HCT116 (cell line): ENCODE measurements at regions not wholly inside any gene's neighbourhood (a gene's known extent, or its start where the extent isn't known, plus 50 kb on each side); places are given as distances from the start of the nearest gene placed in this dataset.

Source experiments
- ATAC-seq: fragments of 200-7000 bp; cut with Tn5 transposase; 2 replicates; pipeline ENCODE4 v1.9.1; 2020; ENCODE audit warnings: mild to moderate bottlenecking, moderate library complexity
- BruUV-seq: library from RNA; stranded (reverse); fragments of 400-500 nt; replicated peaks from 2 replicates; lab custom pipeline; 2021; lab: Mats Ljungman, UMichigan
- CTCF ChIA-PET: fragments of 300-600 bp; sonication (Branson Sonifier 250); formaldehyde crosslinking; loops from one replicate; lab custom pipeline; 2021; ENCODE audit warnings: antibody characterized with exemption; lab: Charles Lee
- POLR2A ChIA-PET: fragments of 300-600, 350-600 bp; sonication (Branson Sonifier 250); formaldehyde crosslinking; loops from one replicate; lab custom pipeline; 2021; ENCODE audit warnings: antibody characterized with exemption; lab: Charles Lee
- RAD21 ChIA-PET, 2 experiments: fragments of 300-600 bp; sonication (Branson Sonifier 250); formaldehyde crosslinking; loops; one replicate each; lab custom pipeline; 2023; ENCODE audit warnings: low total read pairs in 2 of 2; ENCODE audit not compliant: uncharacterized antibody in 2 of 2, unreplicated experiment in 2 of 2, low non-redundant PET in 1 of 2; lab: Charles Lee
- DNase-seq: peaks from one replicate; pipeline ENCODE4 v3.0.0-alpha.2; 2010; ENCODE audit warnings: low read depth, low spot score
- H2AFZ ChIP-seq: fragments of 200-600 bp; shearing (Covaris generic), sonication (generic); 2 replicates; pipeline ENCODE4 v1.6.1; 2017; ENCODE audit warnings: low read depth, mixed run types, mixed read lengths, antibody characterized with exemption, low read length; ENCODE audit not compliant: poor library complexity, severe bottlenecking
- H3K27ac ChIP-seq: 2 replicates; pipeline ENCODE4 v1.5.1; 2012; ENCODE audit warnings: low read depth, low read length
- H3K27me3 ChIP-seq: fragments of 200-600 bp; sonication (generic); 2 replicates; pipeline ENCODE4 v1.6.1; 2016; ENCODE audit warnings: mixed run types, low read length, mixed read lengths; ENCODE audit not compliant: insufficient read depth
- H3K36me3 ChIP-seq, 2 experiments: fragments of 200-500 bp in 1 of 2; fragments of 200-600 bp in 1 of 2; sonication (Bioruptor generic) in 1 of 2; sonication (generic) in 1 of 2; 2 replicates each; pipeline versions ENCODE4 v1.5.1 to v1.6.1; 2014 to 2016; ENCODE audit warnings: low read length in 2 of 2, inconsistent platforms in 1 of 2, mixed read lengths in 1 of 2, mixed run types in 1 of 2; ENCODE audit not compliant: insufficient read depth in 2 of 2, control insufficient read depth in 1 of 2
- H3K4me1 ChIP-seq, 2 experiments: fragments of 200-600 bp in 1 of 2; sonication (generic) in 1 of 2; 2 replicates each; pipeline versions ENCODE4 v1.5.1 to v1.6.1; 2012 to 2017; ENCODE audit warnings: low read length in 2 of 2, inconsistent platforms in 1 of 2, mild to moderate bottlenecking in 1 of 2, mixed read lengths in 1 of 2, mixed run types in 1 of 2, moderate library complexity in 1 of 2; ENCODE audit not compliant: insufficient read depth in 2 of 2, control insufficient read depth in 1 of 2
- H3K4me2 ChIP-seq: fragments of 200-600 bp; sonication (generic); 2 replicates; pipeline ENCODE4 v1.6.1; 2017; ENCODE audit warnings: mixed run types, low read length, mixed read lengths
- H3K4me3 ChIP-seq, 2 experiments: fragments of 200-600 bp in 1 of 2; sonication (generic) in 1 of 2; replicated peaks in 1 of 2; 2 replicates each; pipeline ENCODE4 v1.5.1; 2011 to 2016; ENCODE audit warnings: low read length in 2 of 2, control low read depth in 1 of 2, low read depth in 1 of 2, mild to moderate bottlenecking in 1 of 2, mixed read lengths in 1 of 2, mixed run types in 1 of 2
- H3K79me2 ChIP-seq: fragments of 200-600 bp; sonication (generic); 2 replicates; pipeline ENCODE4 v1.6.1; 2017; ENCODE audit warnings: mild to moderate bottlenecking, mixed run types, low read length, moderate library complexity, mixed read lengths; ENCODE audit not compliant: insufficient read depth
- H3K9ac ChIP-seq: fragments of 200-600 bp; sonication (generic); 2 replicates; pipeline ENCODE4 v1.6.1; 2016; ENCODE audit warnings: low read length, mixed read lengths
- H3K9me2 ChIP-seq: fragments of 200-600 bp; sonication (generic), shearing (Covaris generic); 2 replicates; pipeline ENCODE4 v1.6.1; 2017; ENCODE audit warnings: mixed run types, mild to moderate bottlenecking, moderate library complexity; ENCODE audit not compliant: insufficient read depth
- H3K9me3 ChIP-seq, 2 experiments: fragments of 200-500 bp in 1 of 2; fragments of 200-600 bp in 1 of 2; sonication (Bioruptor generic) in 1 of 2; sonication (generic) in 1 of 2; 2 replicates each; pipeline ENCODE4 v1.6.1; 2014 to 2017; ENCODE audit warnings: low read length in 2 of 2, mixed read lengths in 2 of 2, inconsistent platforms in 1 of 2, low read depth in 1 of 2, mild to moderate bottlenecking in 1 of 2, mixed run types in 1 of 2, moderate library complexity in 1 of 2; ENCODE audit not compliant: control insufficient read depth in 1 of 2, insufficient read depth in 1 of 2
- H4K20me1 ChIP-seq: fragments of 200-600 bp; sonication (generic), shearing (Covaris generic); 2 replicates; pipeline ENCODE4 v1.6.1; 2017; ENCODE audit warnings: mixed run types, mild to moderate bottlenecking, moderate library complexity; ENCODE audit not compliant: insufficient read depth
- CBX3 ChIP-seq: IDR thresholded peaks from 2 replicates; pipeline ENCODE4 v1.6.1; 2012; ENCODE audit warnings: low read depth
- CTCF ChIP-seq, 3 experiments: fragments of 200-600 bp in 1 of 3; sonication (generic) in 1 of 3; IDR thresholded peaks in 2 of 3; conservative IDR thresholded peaks in 1 of 3; 2 replicates each; pipeline ENCODE4 v1.5.1; 2012 to 2017; ENCODE audit warnings: low read depth in 2 of 3, low read length in 2 of 3, antibody characterized with exemption in 1 of 3, borderline replicate concordance in 1 of 3, control low read depth in 1 of 3, mild to moderate bottlenecking in 1 of 3, mixed read lengths in 1 of 3, mixed run types in 1 of 3, moderate library complexity in 1 of 3; ENCODE audit not compliant: insufficient read depth in 1 of 3
- EGR1 ChIP-seq: IDR thresholded peaks from 2 replicates; pipeline ENCODE4 v1.6.1; 2012; ENCODE audit warnings: low read depth
- EZH2phosphoT487 ChIP-seq: fragments of 200-600 bp; IDR thresholded peaks from 2 replicates; pipeline ENCODE4 v1.6.1; 2018; ENCODE audit warnings: antibody characterized with exemption, borderline replicate concordance
- FOSL1 ChIP-seq: IDR thresholded peaks from 2 replicates; pipeline ENCODE4 v1.6.1; 2012; ENCODE audit warnings: low read depth
- JUND ChIP-seq: IDR thresholded peaks from 2 replicates; pipeline ENCODE4 v1.6.1; 2012
- POLR2A ChIP-seq: IDR thresholded peaks from 2 replicates; pipeline ENCODE4 v1.7.0; 2011; ENCODE audit warnings: borderline replicate concordance; ENCODE audit not compliant: insufficient read depth, insufficient read length; ENCODE audit errors: extremely low read depth
- POLR2AphosphoS5 ChIP-seq: IDR thresholded peaks from 2 replicates; pipeline ENCODE4 v1.6.1; 2011; ENCODE audit warnings: mild to moderate bottlenecking, low read depth, low read length, moderate library complexity
- SIN3A ChIP-seq: IDR thresholded peaks from 2 replicates; pipeline ENCODE4 v1.6.1; 2012; ENCODE audit warnings: low read depth
- TCF7L2 ChIP-seq: IDR thresholded peaks from 2 replicates; pipeline ENCODE4 v1.7.0; 2011; ENCODE audit warnings: borderline replicate concordance, inconsistent platforms; ENCODE audit not compliant: insufficient read depth, insufficient read length; ENCODE audit errors: extremely low read depth
- YY1 ChIP-seq: IDR thresholded peaks from 2 replicates; pipeline ENCODE4 v1.6.1; 2011; ENCODE audit warnings: low read length, low read depth, moderate library complexity, mild to moderate bottlenecking; ENCODE audit not compliant: insufficient replicate concordance; ENCODE audit errors: extremely low read depth
- ZNF274 ChIP-seq: fragments of 200-500 bp; sonication (Bioruptor generic); IDR thresholded peaks from 2 replicates; pipeline ENCODE4 v1.6.1; 2014; ENCODE audit warnings: mild to moderate bottlenecking, low read depth, low read length, inconsistent platforms
- intact Hi-C: fragments of 100-400 bp; cut with micrococcal nuclease; formaldehyde crosslinking; loops from 2 replicates; pipeline ENCODE4 v1.10.0; 2022
- TF ChIP-seq, protein P1 (sequence below): IDR thresholded peaks from 2 replicates; pipeline ENCODE4 v1.6.1; 2012; ENCODE audit warnings: low read depth

DNA sequence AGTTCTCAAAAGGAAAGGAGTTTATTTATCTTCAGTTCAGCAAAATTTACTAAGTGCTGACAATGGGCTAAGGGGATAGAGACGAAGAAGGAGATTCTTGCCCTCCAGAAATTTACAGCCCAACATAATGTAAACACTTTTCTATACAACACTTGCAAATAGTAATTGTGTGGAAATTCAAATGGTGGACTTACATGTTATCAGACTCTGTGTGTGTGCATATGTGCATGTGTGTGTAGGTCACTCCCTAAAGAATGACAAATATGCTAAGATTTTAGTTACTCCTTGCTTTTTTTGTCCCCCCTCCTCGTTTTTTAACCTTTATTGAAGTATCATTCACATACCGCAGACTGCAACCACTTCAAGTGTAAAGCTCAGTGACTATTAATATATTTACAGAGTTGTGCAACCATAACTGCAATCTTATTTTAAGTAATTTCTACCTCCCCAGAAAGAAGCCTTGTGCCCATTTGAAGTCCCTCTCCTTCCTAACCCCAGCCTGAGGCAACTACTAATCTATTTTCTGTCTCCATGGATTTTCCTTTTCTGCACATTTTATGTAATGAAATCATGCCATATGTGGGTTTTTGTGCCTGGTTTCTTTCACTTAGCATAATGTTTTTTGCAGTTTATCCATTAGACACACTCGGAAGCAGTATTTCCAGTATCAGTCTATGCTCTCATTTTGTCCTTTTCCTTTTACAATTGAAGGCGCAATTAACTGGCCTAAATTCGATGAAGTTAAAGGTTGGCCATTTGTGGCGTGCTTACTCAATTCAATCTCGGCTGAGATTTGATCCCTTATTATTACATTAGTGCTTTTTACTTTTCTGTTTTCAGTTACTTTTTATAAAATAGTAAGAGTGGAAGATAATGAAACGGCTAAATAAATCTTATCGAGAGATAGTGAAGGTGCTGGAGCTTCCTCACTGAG, 318.4 kb downstream of the HAPSTR1 start:
- H3K9me2 ChIP-seq: no peaks in the 10 kb centered on the region
- ATAC-seq (no peak), DNase-seq (no peak)
- no peak overlapping the region for H3K4me3 ChIP-seq
- no peak overlapping the region for H3K27ac ChIP-seq
- no peaks in the 10 kb centered on the region for H3K4me1 ChIP-seq
- POLR2A ChIA-PET: no interaction called here
- H3K36me3 ChIP-seq: no peaks in the 10 kb centered on the region
- RAD21 ChIA-PET: no interaction called here
- H3K79me2 ChIP-seq: no peaks in the 10 kb centered on the region
- no peaks in the 10 kb centered on the region for H3K9me3 ChIP-seq
- no peaks in the 10 kb centered on the region for H4K20me1 ChIP-seq
- intact Hi-C loops: no loop called here
- H3K27me3 ChIP-seq: peaks cover 37% of the 10 kb centered on the region
- BruUV-seq: no TSS peak
- CTCF ChIA-PET: no interaction called here
- TF ChIP-seq POLR2AphosphoS5 (no peak), YY1 (no peak)
- H2AFZ ChIP-seq: no peak overlapping the region
- H3K4me2 ChIP-seq: no peak overlapping the region
- H3K9ac ChIP-seq: no peak overlapping the region

DNA sequence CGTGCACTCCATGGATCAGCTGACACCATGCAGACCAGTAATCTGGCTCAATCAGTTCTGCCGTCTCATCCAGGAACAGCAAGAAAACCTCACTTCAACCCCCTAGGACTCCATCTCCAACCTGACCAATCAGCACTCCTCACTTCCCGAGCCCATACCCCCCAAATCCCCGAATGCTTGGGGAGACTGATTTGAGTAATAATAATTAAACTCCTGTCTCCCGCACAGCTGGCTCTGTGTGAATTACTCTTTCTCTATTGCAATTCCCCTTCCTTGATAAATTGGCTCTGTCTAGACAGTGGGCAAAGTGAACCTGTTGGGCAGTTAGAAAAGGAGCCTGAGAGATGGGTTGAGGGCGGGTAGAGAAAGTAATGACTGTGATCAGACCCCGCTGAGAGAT, 320.0 kb downstream of the HAPSTR1 start:
- CTCF ChIA-PET: no interaction called here
- Histone ChIP-seq H3K4me2 (no peak overlapping the region), H3K9me3 (no peaks in the 10 kb centered on the region), H2AFZ (no peak overlapping the region), H3K9me2 (no peaks in the 10 kb centered on the region), H3K27me3 (peaks cover 37% of the 10 kb centered on the region), H3K4me1 (no peaks in the 10 kb centered on the region), H4K20me1 (no peaks in the 10 kb centered on the region), H3K36me3 (no peaks in the 10 kb centered on the region), H3K27ac (no peak overlapping the region), H3K79me2 (no peaks in the 10 kb centered on the region), H3K4me3 (no peak overlapping the region), H3K9ac (no peak overlapping the region)
- POLR2A ChIA-PET: no interaction called here
- DNase-seq (no peak), ATAC-seq (no peak)
- RAD21 ChIA-PET: no interaction called here
- intact Hi-C loops: no loop called here
- no TSS peak for BruUV-seq
- TF ChIP-seq ZNF274 (no peak), EZH2phosphoT487 (no peak), SIN3A (no peak), POLR2AphosphoS5 (no peak), EGR1 (no peak), CBX3 (no peak), POLR2A (no peak), JUND (no peak), FOSL1 (no peak), TCF7L2 (no peak), CTCF (IDR thresholded peaks at IDR 0.05 in 2 of 3, conservative IDR thresholded peaks at IDR 0.05 in 1 of 3; ENCODE audit: borderline replicate concordance in 1 of 3, insufficient read depth in 1 of 3, low read depth in 2 of 3, low read length in 2 of 3) (no peak)
- TF ChIP-seq, protein P1, sequence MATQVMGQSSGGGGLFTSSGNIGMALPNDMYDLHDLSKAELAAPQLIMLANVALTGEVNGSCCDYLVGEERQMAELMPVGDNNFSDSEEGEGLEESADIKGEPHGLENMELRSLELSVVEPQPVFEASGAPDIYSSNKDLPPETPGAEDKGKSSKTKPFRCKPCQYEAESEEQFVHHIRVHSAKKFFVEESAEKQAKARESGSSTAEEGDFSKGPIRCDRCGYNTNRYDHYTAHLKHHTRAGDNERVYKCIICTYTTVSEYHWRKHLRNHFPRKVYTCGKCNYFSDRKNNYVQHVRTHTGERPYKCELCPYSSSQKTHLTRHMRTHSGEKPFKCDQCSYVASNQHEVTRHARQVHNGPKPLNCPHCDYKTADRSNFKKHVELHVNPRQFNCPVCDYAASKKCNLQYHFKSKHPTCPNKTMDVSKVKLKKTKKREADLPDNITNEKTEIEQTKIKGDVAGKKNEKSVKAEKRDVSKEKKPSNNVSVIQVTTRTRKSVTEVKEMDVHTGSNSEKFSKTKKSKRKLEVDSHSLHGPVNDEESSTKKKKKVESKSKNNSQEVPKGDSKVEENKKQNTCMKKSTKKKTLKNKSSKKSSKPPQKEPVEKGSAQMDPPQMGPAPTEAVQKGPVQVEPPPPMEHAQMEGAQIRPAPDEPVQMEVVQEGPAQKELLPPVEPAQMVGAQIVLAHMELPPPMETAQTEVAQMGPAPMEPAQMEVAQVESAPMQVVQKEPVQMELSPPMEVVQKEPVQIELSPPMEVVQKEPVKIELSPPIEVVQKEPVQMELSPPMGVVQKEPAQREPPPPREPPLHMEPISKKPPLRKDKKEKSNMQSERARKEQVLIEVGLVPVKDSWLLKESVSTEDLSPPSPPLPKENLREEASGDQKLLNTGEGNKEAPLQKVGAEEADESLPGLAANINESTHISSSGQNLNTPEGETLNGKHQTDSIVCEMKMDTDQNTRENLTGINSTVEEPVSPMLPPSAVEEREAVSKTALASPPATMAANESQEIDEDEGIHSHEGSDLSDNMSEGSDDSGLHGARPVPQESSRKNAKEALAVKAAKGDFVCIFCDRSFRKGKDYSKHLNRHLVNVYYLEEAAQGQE: no peak
